GM12878 (cell line): ENCODE measurements at regions not wholly inside any gene's neighbourhood (a gene's known extent, or its start where the extent isn't known, plus 50 kb on each side); places are given as distances from the start of the nearest gene placed in this dataset.

Source experiments
- ATAC-seq: fragments of 200-7000 bp; cut with Tn5 transposase; 3 replicates; pipeline ENCODE4 v1.9.1; 2020; ENCODE audit warnings: mild to moderate bottlenecking, moderate library complexity
- BruUV-seq: library from RNA; stranded (reverse); fragments of 400-500 nt; replicated peaks from 2 replicates; lab custom pipeline; 2021; lab: Mats Ljungman, UMichigan
- CTCF ChIA-PET: fragments of 300-600 bp; sonication (Branson Sonifier 250); formaldehyde crosslinking; extraction: SDS; loops from one replicate; lab custom pipeline; 2021; ENCODE audit warnings: inconsistent platforms; lab: Yijun Ruan, JAX
- POLR2A ChIA-PET: fragments of 350-600 bp; formaldehyde crosslinking; extraction: SDS; loops from one replicate; lab custom pipeline; 2021; ENCODE audit warnings: inconsistent platforms; lab: Charles Lee
- RAD21 ChIA-PET: fragments of 300-600 bp; sonication (Branson Sonifier 250); formaldehyde crosslinking; loops from one replicate; lab custom pipeline; 2023; ENCODE audit warnings: antibody characterized with exemption; ENCODE audit not compliant: unreplicated experiment; lab: Charles Lee
- SMC1A ChIA-PET: fragments of 300-600 bp; sonication (Branson Sonifier 250); formaldehyde crosslinking; loops from one replicate; lab custom pipeline; 2023; ENCODE audit not compliant: unreplicated experiment, uncharacterized antibody; lab: Charles Lee
- DNase-seq: peaks from one replicate; pipeline ENCODE4 v3.0.0-alpha.2; 2011; ENCODE audit warnings: low read depth, low spot score
- FAIRE-seq: peaks from 3 replicates; lab custom pipeline; 2011; peaks lifted over from hg19 to GRCh38; lab: Jason Lieb, UNC
- H2AFZ ChIP-seq: 2 replicates; pipeline ENCODE4 v1.6.0; 2011; ENCODE audit warnings: low read depth, low read length, control low read depth; ENCODE audit not compliant: control insufficient read depth
- H3K27ac ChIP-seq: 2 replicates; pipeline ENCODE4 v1.5.1; 2011; ENCODE audit warnings: control low read depth; ENCODE audit not compliant: control insufficient read depth, insufficient read depth
- H3K27me3 ChIP-seq, 2 experiments: replicated peaks in 1 of 2; 2 replicates each; pipeline versions ENCODE4 v1.6.0 to v1.6.1; 2011; ENCODE audit warnings: low read length in 1 of 2; ENCODE audit not compliant: control insufficient read depth in 2 of 2, insufficient read depth in 2 of 2
- H3K36me3 ChIP-seq, 2 experiments: 2 replicates each; pipeline ENCODE4 v1.5.1; 2011; ENCODE audit warnings: low read length in 1 of 2; ENCODE audit not compliant: control insufficient read depth in 2 of 2, insufficient read depth in 2 of 2
- H3K4me1 ChIP-seq: 2 replicates; pipeline ENCODE4 v1.6.1; 2011; ENCODE audit warnings: mild to moderate bottlenecking, low read length, moderate library complexity, mixed read lengths; ENCODE audit not compliant: control insufficient read depth, insufficient read depth
- H3K4me2 ChIP-seq: 2 replicates; pipeline ENCODE4 v1.6.0; 2011; ENCODE audit warnings: control low read depth; ENCODE audit not compliant: control insufficient read depth, insufficient read depth
- H3K4me3 ChIP-seq: fragments of 200-600 bp; sonication (generic); 2 replicates; pipeline ENCODE4 v1.5.1; 2016
- H3K79me2 ChIP-seq: 2 replicates; pipeline ENCODE4 v1.6.0; 2011; ENCODE audit warnings: low read length; ENCODE audit not compliant: control insufficient read depth, insufficient read depth
- H3K9ac ChIP-seq: 2 replicates; pipeline ENCODE4 v1.8.0; 2011; ENCODE audit warnings: low read length, control low read depth, mixed read lengths; ENCODE audit not compliant: control insufficient read depth, insufficient read depth
- H3K9me3 ChIP-seq: replicated peaks from 3 replicates; pipeline ENCODE4 v1.5.1; 2011; ENCODE audit warnings: mild to moderate bottlenecking, low read length; ENCODE audit not compliant: control insufficient read depth, insufficient read depth
- H4K20me1 ChIP-seq: 2 replicates; pipeline ENCODE4 v1.6.0; 2011; ENCODE audit not compliant: control insufficient read depth, insufficient read depth
- CHD1 ChIP-seq: IDR thresholded peaks from 2 replicates; pipeline ENCODE4 v1.6.1; 2012; ENCODE audit warnings: low read depth, low read length, improper control_type of control experiment
- EZH2 ChIP-seq: IDR thresholded peaks from 2 replicates; pipeline ENCODE4 v1.6.1; 2012; ENCODE audit warnings: low read depth, mild to moderate bottlenecking, control low read depth, inconsistent platforms, low read length, borderline replicate concordance; ENCODE audit not compliant: control insufficient read depth
- LARP7 ChIP-seq: fragments of 450-650 bp; IDR thresholded peaks from 2 replicates; pipeline ENCODE4 v1.6.1; 2017; ENCODE audit warnings: mild to moderate bottlenecking
- NFYB ChIP-seq: IDR thresholded peaks from 2 replicates; pipeline ENCODE4 v1.6.1; 2011; ENCODE audit warnings: low read depth, mild to moderate bottlenecking, low read length, improper control_type of control experiment, moderate library complexity; ENCODE audit not compliant: insufficient read depth
- NR2C1 ChIP-seq: fragments of 450-650 bp; IDR thresholded peaks from 2 replicates; pipeline ENCODE4 v1.6.1; 2017; ENCODE audit warnings: antibody characterized with exemption, mild to moderate bottlenecking, moderate library complexity
- NR2C2 ChIP-seq: IDR thresholded peaks from 2 replicates; pipeline ENCODE4 v1.6.1; 2011; ENCODE audit warnings: borderline replicate concordance, low read depth; ENCODE audit not compliant: control insufficient read depth, insufficient read length
- SIX5 ChIP-seq: IDR thresholded peaks from 2 replicates; pipeline ENCODE4 v1.6.1; 2011; ENCODE audit warnings: mild to moderate bottlenecking, low read depth, low read length, moderate library complexity; ENCODE audit not compliant: severe bottlenecking
- SKIL ChIP-seq: fragments of 450-650 bp; IDR thresholded peaks from 2 replicates; pipeline ENCODE4 v1.6.1; 2017; ENCODE audit warnings: mild to moderate bottlenecking, low read depth, inconsistent platforms; ENCODE audit not compliant: poor library complexity, severe bottlenecking
- SMAD1 ChIP-seq: fragments of 450-650 bp; IDR thresholded peaks from 2 replicates; pipeline ENCODE4 v1.6.1; 2018; ENCODE audit warnings: mild to moderate bottlenecking, low read depth; ENCODE audit not compliant: partially characterized antibody
- SMAD5 ChIP-seq: IDR thresholded peaks from 2 replicates; pipeline ENCODE4 v1.6.1; 2016; ENCODE audit warnings: antibody characterized with exemption, low read depth
- SPI1 ChIP-seq: IDR thresholded peaks from 2 replicates; pipeline ENCODE4 v1.6.1; 2011; ENCODE audit warnings: low read depth, mild to moderate bottlenecking, low read length, moderate library complexity, borderline replicate concordance; ENCODE audit not compliant: insufficient read depth
- SUZ12 ChIP-seq: fragments of 200-600 bp; sonication (generic); IDR thresholded peaks from one replicate; pipeline ENCODE4 v1.6.1; 2018; ENCODE audit warnings: antibody characterized with exemption, mild to moderate bottlenecking; ENCODE audit not compliant: unreplicated experiment
- WGBS: methylation state at CpG from one replicate; pipeline ENCODE4 v1.1.6; 2016; ENCODE audit warnings: low lambda C conversion rate; ENCODE audit not compliant: insufficient replicate concordance, insufficient coverage; ENCODE audit errors: missing lambda C conversion rate; 5-methylcytosine and 5-hydroxymethylcytosine counted together
- in situ Hi-C: fragments of 300-500 bp; cut with MboI; formaldehyde crosslinking; loops from 9 replicates; pipeline ENCODE4 v1.14.3; 2018; ENCODE audit warnings: mixed read lengths
- intact Hi-C: fragments of 100-400 bp; cut with micrococcal nuclease; formaldehyde crosslinking; loops from one replicate; pipeline ENCODE4 v1.14.2; 2022; ENCODE audit not compliant: unreplicated experiment
- TF ChIP-seq, protein P1 (sequence below): fragments of 450-650 bp; formaldehyde crosslinking; IDR thresholded peaks from 2 replicates; pipeline ENCODE4 v1.4.0; 2020; ENCODE audit warnings: mild to moderate bottlenecking, moderate library complexity
- TF ChIP-seq, protein P2 (sequence below): IDR thresholded peaks from 2 replicates; pipeline ENCODE4 v1.6.1; 2011; ENCODE audit warnings: borderline replicate concordance, low read depth, mild to moderate bottlenecking, moderate library complexity, low read length; ENCODE audit not compliant: insufficient read depth, poor library complexity, severe bottlenecking

- TF ChIP-seq SKIL, result no peak
These were observed 162.4 kb upstream of the POU3F1 start (continued) for GRCh38 chr1:38208716-38209632.

DNA sequence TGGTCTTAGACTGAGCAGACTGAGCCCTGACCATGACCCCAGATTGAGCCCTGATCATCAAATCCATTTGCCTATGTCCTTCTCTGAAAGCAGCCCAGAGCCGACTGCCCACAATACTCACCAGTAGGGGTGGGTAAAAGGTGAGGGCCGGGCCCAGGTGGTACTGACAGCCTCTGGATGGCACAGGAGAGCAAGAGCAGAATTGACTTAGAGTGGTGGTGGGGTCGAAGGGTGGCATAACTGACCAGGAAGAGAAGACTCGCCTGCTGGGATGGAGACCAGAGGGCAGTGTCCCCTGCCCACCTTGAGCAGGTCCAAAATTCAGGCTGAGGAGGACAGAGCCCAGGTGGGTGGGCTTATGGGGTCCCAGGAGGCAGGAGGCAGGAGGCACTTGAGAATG is 161.3 kb upstream of the POU3F1 start:
- Histone ChIP-seq H3K27me3 (no peaks in the 10 kb centered on the region; a peak in 2 of 4 replicates), H3K4me1 (peaks cover 9% of the 10 kb centered on the region), H2AFZ (no peak overlapping the region), H4K20me1 (no peaks in the 10 kb centered on the region), H3K4me2 (no peak overlapping the region), H3K36me3 (no peaks in the 10 kb centered on the region), H3K9ac (no peak overlapping the region), H3K27ac (no peak overlapping the region), H3K9me3 (no peaks in the 10 kb centered on the region), H3K79me2 (no peaks in the 10 kb centered on the region), H3K4me3 (no peak overlapping the region)
- POLR2A ChIA-PET, result no interaction called here
- no TSS peak for BruUV-seq
- no peak for DNase-seq
- in situ Hi-C loops (no loop called here), intact Hi-C loops (no loop called here)
- no peak for FAIRE-seq
- CTCF ChIA-PET, result interaction anchor here (1.5 to 1.7 kb wide), 2 partner anchors 10 to 136 kb away, joined by 3 to 4 read pairs; no protein-coding TSS in a partner anchor
- RAD21 ChIA-PET, result no interaction called here
- SMC1A ChIA-PET, result interaction anchor here (1.2 kb wide), 1 partner anchor 34 kb away, joined by 3 read pairs; no protein-coding TSS in a partner anchor
- WGBS, result 26% methylated on average over 4 of the region's 4 CpGs
- no peak for ATAC-seq
- TF ChIP-seq SMAD1 (no peak), NR2C2 (no peak), SMAD5 (no peak), EZH2 (no peak), SUZ12 (no peak), NR2C1 (no peak), NFYB (no peak), LARP7 (no peak), CHD1 (no peak), SIX5 (no peak), SPI1 (no peak)
- TF ChIP-seq, protein P1, sequence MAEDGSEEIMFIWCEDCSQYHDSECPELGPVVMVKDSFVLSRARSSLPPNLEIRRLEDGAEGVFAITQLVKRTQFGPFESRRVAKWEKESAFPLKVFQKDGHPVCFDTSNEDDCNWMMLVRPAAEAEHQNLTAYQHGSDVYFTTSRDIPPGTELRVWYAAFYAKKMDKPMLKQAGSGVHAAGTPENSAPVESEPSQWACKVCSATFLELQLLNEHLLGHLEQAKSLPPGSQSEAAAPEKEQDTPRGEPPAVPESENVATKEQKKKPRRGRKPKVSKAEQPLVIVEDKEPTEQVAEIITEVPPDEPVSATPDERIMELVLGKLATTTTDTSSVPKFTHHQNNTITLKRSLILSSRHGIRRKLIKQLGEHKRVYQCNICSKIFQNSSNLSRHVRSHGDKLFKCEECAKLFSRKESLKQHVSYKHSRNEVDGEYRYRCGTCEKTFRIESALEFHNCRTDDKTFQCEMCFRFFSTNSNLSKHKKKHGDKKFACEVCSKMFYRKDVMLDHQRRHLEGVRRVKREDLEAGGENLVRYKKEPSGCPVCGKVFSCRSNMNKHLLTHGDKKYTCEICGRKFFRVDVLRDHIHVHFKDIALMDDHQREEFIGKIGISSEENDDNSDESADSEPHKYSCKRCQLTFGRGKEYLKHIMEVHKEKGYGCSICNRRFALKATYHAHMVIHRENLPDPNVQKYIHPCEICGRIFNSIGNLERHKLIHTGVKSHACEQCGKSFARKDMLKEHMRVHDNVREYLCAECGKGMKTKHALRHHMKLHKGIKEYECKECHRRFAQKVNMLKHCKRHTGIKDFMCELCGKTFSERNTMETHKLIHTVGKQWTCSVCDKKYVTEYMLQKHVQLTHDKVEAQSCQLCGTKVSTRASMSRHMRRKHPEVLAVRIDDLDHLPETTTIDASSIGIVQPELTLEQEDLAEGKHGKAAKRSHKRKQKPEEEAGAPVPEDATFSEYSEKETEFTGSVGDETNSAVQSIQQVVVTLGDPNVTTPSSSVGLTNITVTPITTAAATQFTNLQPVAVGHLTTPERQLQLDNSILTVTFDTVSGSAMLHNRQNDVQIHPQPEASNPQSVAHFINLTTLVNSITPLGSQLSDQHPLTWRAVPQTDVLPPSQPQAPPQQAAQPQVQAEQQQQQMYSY (CRISPR knock-in tag), result no peak
- TF ChIP-seq, protein P2, sequence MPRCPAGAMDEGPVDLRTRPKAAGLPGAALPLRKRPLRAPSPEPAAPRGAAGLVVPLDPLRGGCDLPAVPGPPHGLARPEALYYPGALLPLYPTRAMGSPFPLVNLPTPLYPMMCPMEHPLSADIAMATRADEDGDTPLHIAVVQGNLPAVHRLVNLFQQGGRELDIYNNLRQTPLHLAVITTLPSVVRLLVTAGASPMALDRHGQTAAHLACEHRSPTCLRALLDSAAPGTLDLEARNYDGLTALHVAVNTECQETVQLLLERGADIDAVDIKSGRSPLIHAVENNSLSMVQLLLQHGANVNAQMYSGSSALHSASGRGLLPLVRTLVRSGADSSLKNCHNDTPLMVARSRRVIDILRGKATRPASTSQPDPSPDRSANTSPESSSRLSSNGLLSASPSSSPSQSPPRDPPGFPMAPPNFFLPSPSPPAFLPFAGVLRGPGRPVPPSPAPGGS, result no peak
